ENCODE measurements at regions not wholly inside any gene's neighbourhood (a gene's known extent, or its start where the extent isn't known, plus 50 kb on each side); places are given as distances from the start of the nearest gene placed in this dataset.

DNA sequence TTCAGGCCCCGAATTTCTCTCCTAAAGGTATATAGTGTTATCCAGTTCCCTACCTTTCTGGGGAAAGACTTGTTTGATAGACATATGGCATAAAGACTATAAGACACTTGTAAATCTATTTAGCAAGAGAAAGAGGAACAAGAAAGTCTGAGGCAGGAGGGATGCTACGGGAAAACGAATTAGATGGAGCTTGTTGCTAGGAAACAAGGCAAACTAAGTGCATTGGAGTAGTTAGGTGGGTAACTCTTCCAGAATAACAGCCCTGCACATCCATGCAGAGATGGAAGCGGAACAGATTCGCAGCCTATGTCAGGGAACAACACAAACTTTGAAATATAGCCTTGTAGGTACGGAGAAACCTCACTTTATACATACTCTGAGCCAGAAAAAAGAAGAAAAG, 810.3 kb upstream of the CRIM1 start:
- H3K36me3 ChIP-seq (ENCODE audit: insufficient read depth, low read length) = no peaks in the 10 kb centered on the region
- H3K79me2 ChIP-seq (ENCODE audit: control insufficient read depth, insufficient read depth, low read length, unreplicated experiment) = no peaks in the 10 kb centered on the region
- no peaks in the 10 kb centered on the region for H3K4me1 ChIP-seq (ENCODE audit: control insufficient read depth, insufficient read depth, low read length, unreplicated experiment)
- H3K27me3 ChIP-seq (ENCODE audit: insufficient read depth, low read length) = no peaks in the 10 kb centered on the region
- no peak overlapping the region for H2AFZ ChIP-seq (ENCODE audit: low read length, unreplicated experiment)
- H3K4me3 ChIP-seq (ENCODE audit: low read depth, low read length) = no peak overlapping the region
- no peak overlapping the region for H3K27ac ChIP-seq (ENCODE audit: low read depth, low read length)

DNA sequence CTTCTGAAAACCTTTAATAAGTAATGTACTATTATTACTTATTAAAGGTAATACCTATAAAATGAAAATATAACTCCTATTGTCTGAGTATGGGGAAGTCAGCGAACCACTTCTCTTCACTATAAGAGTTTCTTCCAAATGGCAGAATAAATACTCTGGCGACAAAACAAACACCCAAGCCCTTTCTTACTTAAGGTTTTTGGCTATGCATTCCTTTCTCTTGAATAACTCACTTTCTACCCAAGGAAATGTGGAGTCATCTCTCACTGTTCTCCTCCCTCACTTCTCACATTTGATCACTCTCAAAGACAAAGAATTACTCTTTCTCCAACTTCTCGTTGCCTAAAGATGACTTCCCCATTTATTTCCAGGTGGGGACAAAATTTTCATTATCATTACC, 816.8 kb upstream of the CRIM1 start:
- Histone ChIP-seq H3K79me2 (ENCODE audit: control insufficient read depth, insufficient read depth, low read length, unreplicated experiment) (no peaks in the 10 kb centered on the region), H3K27ac (ENCODE audit: low read depth, low read length) (no peak overlapping the region), H2AFZ (ENCODE audit: low read length, unreplicated experiment) (no peak overlapping the region), H3K36me3 (ENCODE audit: insufficient read depth, low read length) (no peaks in the 10 kb centered on the region), H3K27me3 (ENCODE audit: insufficient read depth, low read length) (no peaks in the 10 kb centered on the region), H3K4me3 (ENCODE audit: low read depth, low read length) (no peak overlapping the region), H3K4me1 (ENCODE audit: control insufficient read depth, insufficient read depth, low read length, unreplicated experiment) (no peaks in the 10 kb centered on the region)

DNA sequence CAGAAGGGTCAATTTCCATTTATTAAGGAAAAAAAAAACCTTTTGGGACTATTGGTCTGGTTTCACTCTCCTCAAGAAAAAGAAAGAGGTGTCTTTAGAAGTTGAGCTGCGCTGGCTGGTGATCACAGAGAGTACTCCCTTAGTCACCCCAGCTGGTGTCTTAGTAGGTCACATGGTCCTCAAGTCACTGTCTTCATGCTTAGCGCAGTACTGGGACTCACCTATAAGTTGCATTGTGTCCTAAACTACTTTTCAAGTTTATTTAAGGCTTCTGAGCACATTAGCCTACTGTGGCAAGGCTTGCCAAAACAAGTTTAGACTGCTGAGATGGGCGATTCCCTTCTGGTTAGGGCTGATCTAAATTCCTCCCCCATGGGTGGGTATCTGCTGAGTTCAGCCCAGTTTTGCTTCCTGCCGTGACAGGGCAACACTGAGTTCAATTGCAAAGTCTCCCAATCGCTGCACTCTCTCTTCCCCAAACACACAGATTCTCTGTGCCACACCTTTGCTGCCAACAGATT, 824.9 kb upstream of the CRIM1 start:
- H3K79me2 ChIP-seq (ENCODE audit: control insufficient read depth, insufficient read depth, low read length, unreplicated experiment) = no peaks in the 10 kb centered on the region
- H2AFZ ChIP-seq (ENCODE audit: low read length, unreplicated experiment) = no peak overlapping the region
- no peaks in the 10 kb centered on the region for H3K4me1 ChIP-seq (ENCODE audit: control insufficient read depth, insufficient read depth, low read length, unreplicated experiment)
- no peaks in the 10 kb centered on the region for H3K27me3 ChIP-seq (ENCODE audit: insufficient read depth, low read length)
- no peak overlapping the region for H3K27ac ChIP-seq (ENCODE audit: low read depth, low read length)
- no peaks in the 10 kb centered on the region for H3K36me3 ChIP-seq (ENCODE audit: insufficient read depth, low read length)
- no peak overlapping the region for H3K4me3 ChIP-seq (ENCODE audit: low read depth, low read length)

DNA sequence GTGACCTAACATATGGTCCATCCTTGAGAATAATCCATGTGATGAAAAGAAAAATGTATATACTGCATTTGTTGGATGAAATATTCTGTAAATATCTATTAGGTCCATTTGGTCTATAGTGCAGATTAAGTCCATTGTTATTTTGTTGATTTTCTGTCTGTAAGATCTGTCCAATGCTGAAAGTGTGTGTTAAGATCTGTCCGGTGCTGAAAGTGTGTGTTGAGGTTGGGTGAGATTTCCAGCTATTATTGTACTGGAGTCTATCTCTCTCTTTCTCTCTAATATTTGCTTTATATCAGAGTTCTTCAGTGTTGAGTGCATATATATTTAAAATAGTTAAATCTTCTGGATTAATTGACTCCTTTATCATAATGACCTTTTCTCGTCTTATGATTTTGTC, 828.8 kb upstream of the CRIM1 start:
- H3K27me3 ChIP-seq (ENCODE audit: insufficient read depth, low read length) = no peaks in the 10 kb centered on the region
- no peak overlapping the region for H3K4me3 ChIP-seq (ENCODE audit: low read depth, low read length)
- H3K79me2 ChIP-seq (ENCODE audit: control insufficient read depth, insufficient read depth, low read length, unreplicated experiment) = no peaks in the 10 kb centered on the region
- H3K36me3 ChIP-seq (ENCODE audit: insufficient read depth, low read length) = no peaks in the 10 kb centered on the region
- H2AFZ ChIP-seq (ENCODE audit: low read length, unreplicated experiment) = no peak overlapping the region
- no peak overlapping the region for H3K27ac ChIP-seq (ENCODE audit: low read depth, low read length)
- no peaks in the 10 kb centered on the region for H3K4me1 ChIP-seq (ENCODE audit: control insufficient read depth, insufficient read depth, low read length, unreplicated experiment)

DNA sequence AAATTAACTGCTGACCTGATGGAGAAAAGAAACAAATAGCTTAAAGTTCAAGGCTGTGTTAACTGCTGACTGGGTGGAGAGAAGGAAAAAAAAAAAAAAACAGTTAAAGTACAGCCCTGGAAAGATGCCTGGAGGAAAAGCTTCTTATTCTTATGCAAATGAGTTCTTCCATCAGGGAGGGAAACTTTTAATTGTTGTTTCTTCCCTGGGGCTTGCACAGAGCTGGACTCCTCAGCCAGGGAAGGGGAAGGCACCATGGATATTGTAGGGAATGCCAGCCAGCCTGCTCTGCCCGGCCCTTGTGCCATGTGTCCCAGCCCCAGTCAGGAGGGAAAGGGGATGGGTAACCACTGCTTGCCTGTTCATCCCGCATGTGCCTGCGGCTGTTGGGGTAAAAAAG, 833.1 kb upstream of the CRIM1 start:
- no peak overlapping the region for H2AFZ ChIP-seq (ENCODE audit: low read length, unreplicated experiment)
- H3K27ac ChIP-seq (ENCODE audit: low read depth, low read length) = no peak overlapping the region
- H3K4me3 ChIP-seq (ENCODE audit: low read depth, low read length) = no peak overlapping the region

DNA sequence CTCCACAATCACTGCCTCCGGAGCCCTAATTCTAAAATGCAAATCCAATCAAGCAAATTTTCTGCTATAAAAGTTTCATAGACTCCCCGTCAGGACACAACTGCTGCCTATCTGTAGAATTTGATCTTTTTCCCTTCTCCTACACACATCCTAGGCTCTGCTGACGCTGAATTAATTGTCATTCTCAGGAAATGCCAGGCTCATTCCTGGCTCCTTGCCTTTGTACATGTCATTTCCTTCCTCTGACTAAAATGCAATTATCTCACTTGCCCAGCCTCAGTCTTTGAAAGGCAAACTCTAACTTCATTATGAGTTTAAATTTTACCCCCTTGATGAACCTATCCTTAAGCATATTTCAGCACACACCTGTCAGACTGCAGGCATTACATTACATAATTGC, 844.9 kb upstream of the CRIM1 start:
- Histone ChIP-seq H3K27ac (ENCODE audit: low read depth, low read length) (no peak overlapping the region), H3K4me1 (ENCODE audit: control insufficient read depth, insufficient read depth, low read length, unreplicated experiment) (no peaks in the 10 kb centered on the region), H2AFZ (ENCODE audit: low read length, unreplicated experiment) (no peak overlapping the region), H3K27me3 (ENCODE audit: insufficient read depth, low read length) (no peaks in the 10 kb centered on the region), H3K36me3 (ENCODE audit: insufficient read depth, low read length) (no peaks in the 10 kb centered on the region), H3K4me3 (ENCODE audit: low read depth, low read length) (no peak overlapping the region), H3K79me2 (ENCODE audit: control insufficient read depth, insufficient read depth, low read length, unreplicated experiment) (no peaks in the 10 kb centered on the region)

More for the DNA sequence above, 833.1 kb upstream of the CRIM1 start:
- H3K27me3 ChIP-seq (ENCODE audit: insufficient read depth, low read length) = no peaks in the 10 kb centered on the region
- H3K4me1 ChIP-seq (ENCODE audit: control insufficient read depth, insufficient read depth, low read length, unreplicated experiment) = no peaks in the 10 kb centered on the region
- no peaks in the 10 kb centered on the region for H3K36me3 ChIP-seq (ENCODE audit: insufficient read depth, low read length)
- H3K79me2 ChIP-seq (ENCODE audit: control insufficient read depth, insufficient read depth, low read length, unreplicated experiment) = no peaks in the 10 kb centered on the region

DNA sequence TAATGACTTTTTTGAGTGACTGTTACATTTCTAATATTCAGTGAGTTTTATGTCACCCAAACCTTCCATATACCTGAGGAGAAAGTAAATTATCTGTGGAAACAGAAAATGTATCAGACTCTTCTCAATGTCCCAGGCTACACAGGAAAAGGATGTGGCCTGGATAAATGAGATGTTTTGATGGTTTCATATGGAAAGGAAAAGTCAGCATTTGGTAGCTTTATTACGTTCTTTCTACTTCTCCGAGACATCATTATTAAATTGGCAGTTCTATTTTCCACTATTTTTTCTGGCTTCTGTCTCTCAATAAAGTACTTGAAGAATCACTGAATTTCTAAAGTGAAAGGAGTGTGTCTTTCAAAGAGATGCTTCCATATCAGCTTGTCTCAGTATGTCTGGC, 847.0 kb upstream of the CRIM1 start:
- H2AFZ ChIP-seq (ENCODE audit: low read length, unreplicated experiment) = no peak overlapping the region
- no peaks in the 10 kb centered on the region for H3K27me3 ChIP-seq (ENCODE audit: insufficient read depth, low read length)
- no peaks in the 10 kb centered on the region for H3K36me3 ChIP-seq (ENCODE audit: insufficient read depth, low read length)

DNA sequence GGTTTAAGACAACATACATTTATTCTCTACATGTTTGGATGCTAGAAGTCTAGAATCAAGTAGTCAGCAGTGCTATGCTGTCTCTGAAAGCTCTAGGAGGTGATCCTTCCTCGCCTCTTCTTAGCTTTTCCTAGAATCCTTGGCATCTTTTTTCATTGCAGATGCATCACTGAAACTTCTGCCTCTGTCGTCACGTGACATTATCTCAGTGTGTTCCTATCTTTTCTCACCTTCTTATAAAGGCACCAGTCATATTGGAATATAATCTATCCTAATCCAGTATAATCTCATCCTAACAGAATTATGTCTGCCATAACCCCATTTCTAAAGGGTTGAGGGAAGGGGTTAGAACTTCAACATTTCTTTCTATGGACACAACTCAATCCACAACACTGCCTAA, 851.2 kb upstream of the CRIM1 start:
- H3K36me3 ChIP-seq (ENCODE audit: insufficient read depth, low read length) = no peaks in the 10 kb centered on the region
- H3K27me3 ChIP-seq (ENCODE audit: insufficient read depth, low read length) = no peaks in the 10 kb centered on the region
- no peaks in the 10 kb centered on the region for H3K4me1 ChIP-seq (ENCODE audit: control insufficient read depth, insufficient read depth, low read length, unreplicated experiment)
- no peaks in the 10 kb centered on the region for H3K79me2 ChIP-seq (ENCODE audit: control insufficient read depth, insufficient read depth, low read length, unreplicated experiment)
- no peak overlapping the region for H3K27ac ChIP-seq (ENCODE audit: low read depth, low read length)
- H2AFZ ChIP-seq (ENCODE audit: low read length, unreplicated experiment) = no peak overlapping the region
- H3K4me3 ChIP-seq (ENCODE audit: low read depth, low read length) = no peak overlapping the region

More for the DNA sequence above, 847.0 kb upstream of the CRIM1 start:
- Histone ChIP-seq H3K4me1 (ENCODE audit: control insufficient read depth, insufficient read depth, low read length, unreplicated experiment) (no peaks in the 10 kb centered on the region), H3K4me3 (ENCODE audit: low read depth, low read length) (no peak overlapping the region), H3K27ac (ENCODE audit: low read depth, low read length) (no peak overlapping the region), H3K79me2 (ENCODE audit: control insufficient read depth, insufficient read depth, low read length, unreplicated experiment) (no peaks in the 10 kb centered on the region)

DNA sequence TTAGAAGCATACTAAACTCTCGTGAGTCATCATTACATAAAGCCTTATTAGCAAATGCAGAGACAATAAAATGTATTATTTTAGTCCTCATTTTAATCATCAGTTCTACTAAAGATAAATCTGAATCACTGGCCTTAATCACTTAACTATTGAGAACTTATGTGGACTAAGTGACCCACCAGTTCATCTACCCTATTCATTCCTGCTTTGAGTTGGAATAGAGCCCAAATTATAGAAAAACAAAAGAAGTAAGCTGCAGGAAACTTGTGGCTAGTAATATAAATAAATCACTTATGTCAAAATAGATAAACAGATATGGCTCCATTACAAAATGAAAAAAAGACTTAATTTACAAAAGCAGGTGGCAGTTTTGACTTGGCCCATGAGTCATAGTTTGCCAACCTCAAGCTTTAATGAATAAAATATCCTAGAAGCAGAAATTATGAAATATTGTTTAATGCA, 851.8 kb upstream of the CRIM1 start:
- Histone ChIP-seq H3K27ac (ENCODE audit: low read depth, low read length) (no peak overlapping the region), H3K36me3 (ENCODE audit: insufficient read depth, low read length) (no peaks in the 10 kb centered on the region), H3K79me2 (ENCODE audit: control insufficient read depth, insufficient read depth, low read length, unreplicated experiment) (no peaks in the 10 kb centered on the region), H3K27me3 (ENCODE audit: insufficient read depth, low read length) (no peaks in the 10 kb centered on the region), H3K4me1 (ENCODE audit: control insufficient read depth, insufficient read depth, low read length, unreplicated experiment) (no peaks in the 10 kb centered on the region), H3K4me3 (ENCODE audit: low read depth, low read length) (no peak overlapping the region), H2AFZ (ENCODE audit: low read length, unreplicated experiment) (no peak overlapping the region)

DNA sequence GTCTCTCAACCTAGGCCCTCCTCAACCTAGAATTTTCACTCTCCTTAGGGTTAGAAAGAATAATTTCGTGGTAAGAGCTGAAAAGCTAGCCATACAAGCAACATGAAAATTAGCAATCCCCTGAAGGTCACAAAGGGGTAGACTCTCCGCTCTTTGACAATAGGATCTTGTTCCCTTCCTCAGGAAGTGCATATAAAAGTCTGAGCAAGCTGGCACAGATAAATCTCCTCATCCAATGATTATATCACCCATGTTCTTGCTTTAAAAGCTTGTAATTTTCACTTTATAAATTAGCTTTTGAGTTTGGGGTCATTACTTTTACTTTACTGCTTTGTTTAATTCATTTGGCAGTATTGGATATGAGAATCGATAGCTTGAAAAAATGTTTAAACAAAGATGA, 852.3 kb upstream of the CRIM1 start:
- H3K27ac ChIP-seq (ENCODE audit: low read depth, low read length) = no peak overlapping the region
- H3K27me3 ChIP-seq (ENCODE audit: insufficient read depth, low read length) = no peaks in the 10 kb centered on the region
- H3K36me3 ChIP-seq (ENCODE audit: insufficient read depth, low read length) = no peaks in the 10 kb centered on the region
- no peaks in the 10 kb centered on the region for H3K4me1 ChIP-seq (ENCODE audit: control insufficient read depth, insufficient read depth, low read length, unreplicated experiment)
- no peak overlapping the region for H3K4me3 ChIP-seq (ENCODE audit: low read depth, low read length)
- H2AFZ ChIP-seq (ENCODE audit: low read length, unreplicated experiment) = no peak overlapping the region
- H3K79me2 ChIP-seq (ENCODE audit: control insufficient read depth, insufficient read depth, low read length, unreplicated experiment) = no peaks in the 10 kb centered on the region

DNA sequence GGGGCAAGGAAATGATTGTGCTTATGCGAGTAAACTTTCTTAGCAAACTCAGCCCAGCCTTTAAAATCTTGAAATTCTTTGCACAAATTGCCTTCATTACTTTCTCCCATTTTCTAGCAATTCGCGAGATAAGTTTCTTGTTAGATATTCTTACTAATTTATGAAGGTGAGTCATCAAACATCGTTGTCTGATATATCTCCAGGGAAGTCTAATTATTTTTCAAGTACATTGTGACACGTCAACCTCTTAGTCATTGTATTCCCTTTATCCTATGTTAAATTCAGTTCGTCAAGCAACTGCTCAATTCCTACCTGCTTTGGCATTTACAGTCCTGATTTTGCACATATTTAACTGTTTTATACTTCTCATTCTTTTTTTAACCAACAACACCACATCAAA, 854.5 kb upstream of the CRIM1 start:
- no peaks in the 10 kb centered on the region for H3K4me1 ChIP-seq (ENCODE audit: control insufficient read depth, insufficient read depth, low read length, unreplicated experiment)
- no peaks in the 10 kb centered on the region for H3K27me3 ChIP-seq (ENCODE audit: insufficient read depth, low read length)
- no peak overlapping the region for H3K4me3 ChIP-seq (ENCODE audit: low read depth, low read length)
- H3K27ac ChIP-seq (ENCODE audit: low read depth, low read length) = no peak overlapping the region
- no peaks in the 10 kb centered on the region for H3K36me3 ChIP-seq (ENCODE audit: insufficient read depth, low read length)
- no peaks in the 10 kb centered on the region for H3K79me2 ChIP-seq (ENCODE audit: control insufficient read depth, insufficient read depth, low read length, unreplicated experiment)
- H2AFZ ChIP-seq (ENCODE audit: low read length, unreplicated experiment) = no peak overlapping the region
